ENCODE measurements at regions not wholly inside any gene's neighbourhood (a gene's known extent, or its start where the extent isn't known, plus 50 kb on each side); places are given as distances from the start of the nearest gene placed in this dataset.
"Not testable (repeated sequence)": the region's sequence is repeated elsewhere in the genome, so short reads cannot be mapped to it uniquely, and the experiment has no call there.

- no peak for DNase-seq (ENCODE audit: low spot score)
- no peak for TF ChIP-seq EZH2phosphoT487 (IDR thresholded peaks at IDR 0.05; ENCODE audit: borderline replicate concordance, low read depth, low read length)
- TF ChIP-seq CTCF (conservative IDR thresholded peaks at IDR 0.05; ENCODE audit: low read length): no peak
- intact Hi-C loops (cut with micrococcal nuclease; ENCODE audit: unreplicated experiment): no loop called here
- H3K9me3 ChIP-seq (ENCODE audit: low read length): peaks cover 40% of the 10 kb centered on the region
- no TSS peak for BruUV-seq (replicated peaks)
- POLR2A ChIA-PET: interaction anchor here (0.6 kb wide), 1 partner anchor 1725 kb away, joined by 3 read pairs; no protein-coding TSS in a partner anchor
- H2AFZ ChIP-seq (ENCODE audit: low read length): no peak overlapping the region
- no peak overlapping the region for H3K4me3 ChIP-seq (ENCODE audit: low read depth, low read length, poor library complexity, severe bottlenecking)
- CTCF ChIA-PET (ENCODE audit: unreplicated experiment): no interaction called here
- no peak overlapping the region for H3K4me2 ChIP-seq (ENCODE audit: low read length)
- no peaks in the 10 kb centered on the region for H3K4me1 ChIP-seq (ENCODE audit: insufficient read depth, low read length, poor library complexity, severe bottlenecking)
- no peak overlapping the region for H3K27ac ChIP-seq (ENCODE audit: low read depth, low read length, poor library complexity, severe bottlenecking)
- no peaks in the 10 kb centered on the region for H4K20me1 ChIP-seq (ENCODE audit: insufficient read depth, low read length)
- H3K9me2 ChIP-seq (ENCODE audit: insufficient read depth, low read length): no peaks in the 10 kb centered on the region
- no peaks in the 10 kb centered on the region for H3K79me2 ChIP-seq (ENCODE audit: insufficient read depth, low read depth, low read length)
- no peaks in the 10 kb centered on the region for H3K36me3 ChIP-seq (ENCODE audit: insufficient read depth, low read length)
Observed at GRCh38 chr21:20169812-20170576, 828.2 kb upstream of the NCAM2 start.

GRCh38 chr21:20186186-20186585 lies 812.0 kb upstream of the NCAM2 start:
- no peaks in the 10 kb centered on the region for H3K9me2 ChIP-seq (ENCODE audit: insufficient read depth, low read length)
- ChIA-PET POLR2A (no interaction called here), CTCF (ENCODE audit: unreplicated experiment) (no interaction called here)
- H3K4me2 ChIP-seq (ENCODE audit: low read length): no peak overlapping the region
- BruUV-seq (replicated peaks): no TSS peak
- H3K79me2 ChIP-seq (ENCODE audit: insufficient read depth, low read depth, low read length): no peaks in the 10 kb centered on the region
- H3K36me3 ChIP-seq (ENCODE audit: insufficient read depth, low read length): no peaks in the 10 kb centered on the region
- peaks cover 10% of the 10 kb centered on the region; the same call in 1 of the 2 replicates for H3K9me3 ChIP-seq (ENCODE audit: low read length)
- no peak for DNase-seq (ENCODE audit: low spot score)
- no peak overlapping the region for H3K27ac ChIP-seq (ENCODE audit: low read depth, low read length, poor library complexity, severe bottlenecking)
- H2AFZ ChIP-seq (ENCODE audit: low read length): no peak overlapping the region
- H4K20me1 ChIP-seq (ENCODE audit: insufficient read depth, low read length): no peaks in the 10 kb centered on the region
- intact Hi-C loops (cut with micrococcal nuclease; ENCODE audit: unreplicated experiment): no loop called here
- H3K4me1 ChIP-seq (ENCODE audit: insufficient read depth, low read length, poor library complexity, severe bottlenecking): no peaks in the 10 kb centered on the region
- no peak overlapping the region for H3K4me3 ChIP-seq (ENCODE audit: low read depth, low read length, poor library complexity, severe bottlenecking)
- TF ChIP-seq CTCF (conservative IDR thresholded peaks at IDR 0.05; ENCODE audit: low read length) (no peak), EZH2phosphoT487 (IDR thresholded peaks at IDR 0.05; ENCODE audit: borderline replicate concordance, low read depth, low read length) (no peak)

- Histone ChIP-seq H3K9me2 (ENCODE audit: insufficient read depth, low read length) (no peaks in the 10 kb centered on the region), H3K4me1 (ENCODE audit: insufficient read depth, low read length, poor library complexity, severe bottlenecking) (no peaks in the 10 kb centered on the region), H3K36me3 (ENCODE audit: insufficient read depth, low read length) (no peaks in the 10 kb centered on the region), H3K79me2 (ENCODE audit: insufficient read depth, low read depth, low read length) (no peaks in the 10 kb centered on the region), H3K27ac (ENCODE audit: low read depth, low read length, poor library complexity, severe bottlenecking) (no peak overlapping the region), H4K20me1 (ENCODE audit: insufficient read depth, low read length) (no peaks in the 10 kb centered on the region), H3K9me3 (ENCODE audit: low read length) (peaks cover 10% of the 10 kb centered on the region; the same call in 1 of the 2 replicates), H2AFZ (ENCODE audit: low read length) (no peak overlapping the region), H3K4me3 (ENCODE audit: low read depth, low read length, poor library complexity, severe bottlenecking) (no peak overlapping the region), H3K4me2 (ENCODE audit: low read length) (no peak overlapping the region)
- ChIA-PET POLR2A (no interaction called here), CTCF (ENCODE audit: unreplicated experiment) (no interaction called here)
- TF ChIP-seq CTCF (conservative IDR thresholded peaks at IDR 0.05; ENCODE audit: low read length): no peak
- BruUV-seq (replicated peaks): no TSS peak
- DNase-seq (ENCODE audit: low spot score): no peak
- intact Hi-C loops (cut with micrococcal nuclease; ENCODE audit: unreplicated experiment): no loop called here
Observed at GRCh38 chr21:20187028-20187427, 811.2 kb upstream of the NCAM2 start.

GRCh38 chr21:20201323-20201722 lies 796.9 kb upstream of the NCAM2 start:
- H4K20me1 ChIP-seq (ENCODE audit: insufficient read depth, low read length); H3K79me2 ChIP-seq (ENCODE audit: insufficient read depth, low read depth, low read length); H3K4me1 ChIP-seq (ENCODE audit: insufficient read depth, low read length, poor library complexity, severe bottlenecking); intact Hi-C loops (cut with micrococcal nuclease; ENCODE audit: unreplicated experiment); H2AFZ ChIP-seq (ENCODE audit: low read length); H3K4me3 ChIP-seq (ENCODE audit: low read depth, low read length, poor library complexity, severe bottlenecking); H3K9me2 ChIP-seq (ENCODE audit: insufficient read depth, low read length); POLR2A ChIA-PET; CTCF ChIA-PET (ENCODE audit: unreplicated experiment); DNase-seq (ENCODE audit: low spot score); H3K4me2 ChIP-seq (ENCODE audit: low read length); H3K36me3 ChIP-seq (ENCODE audit: insufficient read depth, low read length); BruUV-seq (replicated peaks); H3K27ac ChIP-seq (ENCODE audit: low read depth, low read length, poor library complexity, severe bottlenecking): not testable (repeated sequence)
- 0 out of 2 replicates have a peak, but pooled peaks cover 20% of the 10 kb centered on the region for H3K9me3 ChIP-seq (ENCODE audit: low read length)

All from OCI-LY7 (cell line).